ENCODE measurements at regions not wholly inside any gene's neighbourhood (a gene's known extent, or its start where the extent isn't known, plus 50 kb on each side); places are given as distances from the start of the nearest gene placed in this dataset.

- DNase-seq (ENCODE audit: low read depth), result no peak
- no peak overlapping the region for H3K4me3 ChIP-seq (ENCODE audit: low read length)
- no peak for TF ChIP-seq CTCF (IDR thresholded peaks at IDR 0.05; ENCODE audit: insufficient read depth, low read depth, low read length, missing control alignments)
These were observed 287.4 kb upstream of the HDAC4 start for GRCh38 chr2:239688122-239688681.

DNA sequence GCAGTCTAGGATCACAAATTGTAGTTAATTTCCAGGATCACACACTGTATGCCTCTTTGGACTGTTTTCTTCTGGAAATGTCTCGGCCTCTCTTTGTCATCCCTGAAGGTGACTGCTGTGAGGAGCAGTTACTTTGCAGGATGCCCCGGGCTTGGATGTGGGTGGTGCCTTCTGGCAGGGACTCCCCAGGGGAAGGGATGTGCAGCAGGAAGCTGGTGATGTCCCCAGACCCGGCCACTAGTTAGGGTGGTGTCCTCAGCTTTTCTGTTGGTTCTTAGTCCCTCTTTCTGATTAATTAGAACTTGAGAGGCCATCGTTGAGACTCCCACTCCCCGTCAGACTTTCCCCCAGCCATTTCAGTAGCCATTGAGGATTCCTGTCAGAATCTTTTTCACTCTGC lies 286.6 kb upstream of the HDAC4 start:
- no peak for TF ChIP-seq CTCF (IDR thresholded peaks at IDR 0.05; ENCODE audit: insufficient read depth, low read depth, low read length, missing control alignments)
- DNase-seq (ENCODE audit: low read depth), result no peak
- no peak overlapping the region for H3K4me3 ChIP-seq (ENCODE audit: low read length)

DNA sequence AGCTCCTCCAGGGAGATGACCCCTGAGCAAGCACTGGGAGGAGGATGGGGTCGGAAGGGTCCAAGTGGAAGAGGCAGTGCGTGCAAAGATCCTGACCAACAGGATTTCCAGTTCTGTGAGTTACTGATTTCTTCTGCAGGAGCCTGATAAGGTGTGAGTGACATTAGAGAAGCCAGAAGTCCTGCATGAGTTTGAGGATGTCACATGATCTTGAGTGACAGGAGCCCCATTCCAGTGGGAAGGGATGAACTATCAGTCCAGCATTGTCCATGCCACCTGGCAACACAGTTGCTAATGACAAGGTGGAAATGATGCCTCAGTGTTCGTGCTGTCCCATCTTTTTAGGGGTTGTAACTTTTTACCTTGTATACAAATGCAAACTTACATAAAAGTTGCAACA lies 285.1 kb upstream of the HDAC4 start:
- no peak for TF ChIP-seq CTCF (IDR thresholded peaks at IDR 0.05; ENCODE audit: insufficient read depth, low read depth, low read length, missing control alignments)
- no peak for DNase-seq (ENCODE audit: low read depth)
- H3K4me3 ChIP-seq (ENCODE audit: low read length), result no peak overlapping the region

DNA sequence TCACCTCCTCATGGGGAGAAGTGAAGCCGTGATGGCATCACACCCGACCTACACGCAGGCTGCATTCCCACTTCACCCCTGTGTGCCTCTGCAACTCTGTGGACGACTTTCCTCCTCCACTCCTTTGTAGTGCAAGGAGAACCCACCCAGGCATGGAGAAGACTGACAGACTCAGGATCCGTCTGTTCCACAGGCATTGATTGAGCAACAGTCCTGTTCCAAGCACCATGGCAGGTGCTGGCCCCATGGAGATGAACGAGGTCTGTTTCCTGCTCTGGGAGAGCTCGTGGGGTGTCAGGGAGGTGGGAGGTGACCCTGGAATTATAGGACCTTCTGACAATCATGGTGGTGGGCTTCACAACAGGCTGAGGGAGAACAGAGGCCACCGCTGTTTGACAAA lies 284.7 kb upstream of the HDAC4 start:
- TF ChIP-seq CTCF (IDR thresholded peaks at IDR 0.05; ENCODE audit: insufficient read depth, low read depth, low read length, missing control alignments), result no peak
- no peak for DNase-seq (ENCODE audit: low read depth)
- H3K4me3 ChIP-seq (ENCODE audit: low read length), result no peak overlapping the region

DNA sequence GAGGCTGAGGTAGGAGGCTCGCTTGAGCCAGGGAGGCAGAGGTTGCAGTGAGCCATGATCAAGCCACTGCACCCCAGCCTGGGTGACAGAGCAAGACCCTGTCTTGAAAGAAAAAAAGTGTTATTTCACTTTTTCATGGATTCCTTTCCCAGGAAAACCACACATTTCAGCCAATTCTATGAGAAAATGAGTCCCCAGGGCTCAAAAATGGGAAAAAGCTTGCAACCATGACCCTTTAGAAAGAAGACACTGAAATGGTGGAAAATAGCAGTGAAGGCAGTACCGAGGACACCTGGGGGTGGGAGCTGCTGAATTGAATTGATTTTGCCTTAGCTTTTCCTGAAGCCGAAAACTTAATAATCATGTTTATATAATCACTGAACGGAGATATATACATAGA lies 284.2 kb upstream of the HDAC4 start:
- no peak overlapping the region for H3K4me3 ChIP-seq (ENCODE audit: low read length)
- no peak for TF ChIP-seq CTCF (IDR thresholded peaks at IDR 0.05; ENCODE audit: insufficient read depth, low read depth, low read length, missing control alignments)

GRCh38 chr2:239684271-239684810 lies 283.5 kb upstream of the HDAC4 start:
- no peak for TF ChIP-seq CTCF (IDR thresholded peaks at IDR 0.05; ENCODE audit: insufficient read depth, low read depth, low read length, missing control alignments)
- no peak for DNase-seq (ENCODE audit: low read depth)

More for the DNA sequence above, 284.2 kb upstream of the HDAC4 start:
- DNase-seq (ENCODE audit: low read depth), result no peak

DNA sequence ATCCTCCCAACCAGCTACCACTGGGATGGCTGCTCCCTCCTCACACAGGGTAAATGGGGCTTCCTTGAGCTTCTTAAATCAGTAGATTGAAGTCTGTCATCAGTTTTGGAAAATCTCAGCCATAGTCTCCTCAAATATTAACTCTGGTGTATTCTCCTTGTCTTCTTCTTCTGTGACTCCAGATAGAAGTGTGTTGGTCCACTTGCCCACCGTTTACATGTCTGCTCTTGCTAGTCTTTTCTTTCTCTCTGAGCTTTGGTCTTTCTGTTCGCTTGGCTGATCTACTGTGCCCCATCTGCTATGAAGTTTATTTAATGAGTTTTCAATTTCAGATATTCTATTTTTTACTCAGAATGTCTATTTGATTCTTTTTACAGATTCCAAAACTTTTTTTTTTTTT lies 281.7 kb upstream of the HDAC4 start:
- no peak overlapping the region for H3K4me3 ChIP-seq (ENCODE audit: low read length)
- DNase-seq (ENCODE audit: low read depth), result no peak
- no peak for TF ChIP-seq CTCF (IDR thresholded peaks at IDR 0.05; ENCODE audit: insufficient read depth, low read depth, low read length, missing control alignments)

More at GRCh38 chr2:239684271-239684810, 283.5 kb upstream of the HDAC4 start:
- no peak overlapping the region for H3K4me3 ChIP-seq (ENCODE audit: low read length)
